OCI-LY1 (cell line): ENCODE measurements at regions not wholly inside any gene's neighbourhood (a gene's known extent, or its start where the extent isn't known, plus 50 kb on each side); places are given as distances from the start of the nearest gene placed in this dataset.

Experiments
- H2AFZ ChIP-seq: fragments of 200-600 bp; sonication (generic), shearing (Covaris generic); 2 replicates; pipeline ENCODE4 v1.6.0; 2014; ENCODE audit warnings: antibody characterized with exemption, mild to moderate bottlenecking, low read length
- H3F3A ChIP-seq: fragments of 200-600 bp; sonication (generic), shearing (Covaris generic); 2 replicates; pipeline ENCODE4 v1.6.0; 2014; ENCODE audit warnings: mild to moderate bottlenecking, antibody characterized with exemption, low read length, moderate library complexity; ENCODE audit not compliant: insufficient read depth
- H3K27ac ChIP-seq: fragments of 200-600 bp; sonication (generic); 2 replicates; pipeline ENCODE4 v1.5.1; 2014; ENCODE audit warnings: low read length, mixed run types, mild to moderate bottlenecking, low read depth; ENCODE audit not compliant: poor library complexity, severe bottlenecking
- H3K27me3 ChIP-seq: fragments of 200-600 bp; sonication (generic); 2 replicates; pipeline ENCODE4 v1.6.0; 2014; ENCODE audit warnings: antibody characterized with exemption, mild to moderate bottlenecking, low read length, moderate library complexity; ENCODE audit not compliant: insufficient read depth
- H3K36me3 ChIP-seq: fragments of 200-600 bp; sonication (generic); 2 replicates; pipeline ENCODE4 v1.6.1; 2014; ENCODE audit warnings: mild to moderate bottlenecking, antibody characterized with exemption, low read length, moderate library complexity, mixed read lengths; ENCODE audit not compliant: insufficient read depth
- H3K4me1 ChIP-seq: fragments of 200-600 bp; sonication (generic); 2 replicates; pipeline ENCODE4 v1.5.1; 2014; ENCODE audit warnings: mild to moderate bottlenecking, low read length, moderate library complexity; ENCODE audit not compliant: insufficient read depth, severe bottlenecking
- H3K4me2 ChIP-seq: fragments of 200-600 bp; sonication (generic), shearing (Covaris generic); 2 replicates; pipeline ENCODE4 v1.6.1; 2014; ENCODE audit warnings: low read length
- H3K4me3 ChIP-seq: fragments of 200-600 bp; sonication (generic); 2 replicates; pipeline ENCODE4 v1.5.1; 2014; ENCODE audit warnings: low read length, low read depth, mild to moderate bottlenecking, mixed read lengths; ENCODE audit not compliant: poor library complexity, severe bottlenecking
- H3K79me2 ChIP-seq: fragments of 200-600 bp; shearing (Covaris generic); 2 replicates; pipeline ENCODE4 v1.6.1; 2016; ENCODE audit warnings: mixed run types, low read length, mixed read lengths; ENCODE audit not compliant: insufficient read depth
- H3K9ac ChIP-seq: fragments of 200-600 bp; sonication (generic), shearing (Covaris generic); 2 replicates; pipeline ENCODE4 v1.6.1; 2014; ENCODE audit warnings: mild to moderate bottlenecking, low read length, mixed read lengths
- H3K9me2 ChIP-seq: fragments of 200-600 bp; sonication (generic), shearing (Covaris generic); 2 replicates; pipeline ENCODE4 v1.6.1; 2014; ENCODE audit warnings: low read depth, mild to moderate bottlenecking, low read length, mixed read lengths
- H3K9me3 ChIP-seq: fragments of 200-600 bp; shearing (Covaris generic); 2 replicates; pipeline ENCODE4 v1.6.1; 2014; ENCODE audit warnings: low read length, mixed read lengths
- H4K20me1 ChIP-seq: fragments of 200-600 bp; sonication (generic), shearing (Covaris generic); 2 replicates; pipeline ENCODE4 v1.6.0; 2016; ENCODE audit warnings: mild to moderate bottlenecking, low read length; ENCODE audit not compliant: insufficient read depth
- CTCF ChIP-seq: fragments of 200-600 bp; sonication (generic), shearing (Covaris generic); IDR thresholded peaks from 2 replicates; pipeline ENCODE4 v1.5.1; 2017; ENCODE audit warnings: mild to moderate bottlenecking, antibody characterized with exemption, low read length, moderate library complexity, mixed read lengths
- EZH2 ChIP-seq: fragments of 200-600 bp; sonication (generic), shearing (Covaris generic); IDR thresholded peaks from 2 replicates; pipeline ENCODE4 v1.8.0; 2017; ENCODE audit warnings: borderline replicate concordance, mixed run types, mild to moderate bottlenecking, antibody characterized with exemption, low read length, moderate library complexity, mixed read lengths

DNA sequence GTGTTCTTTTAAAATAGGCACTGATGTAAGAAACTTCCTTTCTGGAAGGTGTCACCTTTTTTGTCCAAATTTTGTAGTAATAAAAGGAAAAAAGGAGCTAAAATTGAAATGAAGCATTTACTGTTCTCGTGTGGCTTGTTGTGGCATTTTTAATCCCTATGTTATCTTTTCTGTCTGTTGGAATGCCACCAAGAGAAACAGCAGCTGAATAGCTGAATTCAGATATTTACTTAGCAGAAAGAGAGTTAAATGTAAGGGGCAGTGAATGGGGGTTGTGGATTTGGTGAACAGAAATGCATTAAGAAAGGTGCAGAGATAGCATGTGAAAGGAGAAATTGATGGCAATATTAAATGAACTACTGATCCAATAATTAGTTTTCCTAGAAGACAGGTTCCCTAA lies 573.6 kb upstream of the EPHA7 start:
- H4K20me1 ChIP-seq: no peaks in the 10 kb centered on the region
- no peak for TF ChIP-seq EZH2
- H3K9me3 ChIP-seq: no peaks in the 10 kb centered on the region
- H3K9ac ChIP-seq: no peak overlapping the region
- H3K79me2 ChIP-seq: no peaks in the 10 kb centered on the region
- H3K27me3 ChIP-seq: no peaks in the 10 kb centered on the region
- no peak overlapping the region for H3K4me3 ChIP-seq
- no peak overlapping the region for H3K27ac ChIP-seq
- no peaks in the 10 kb centered on the region for H3K36me3 ChIP-seq
- H3K4me2 ChIP-seq: no peak overlapping the region
- no peaks in the 10 kb centered on the region for H3F3A ChIP-seq
- no peaks in the 10 kb centered on the region for H3K4me1 ChIP-seq
- no peak overlapping the region for H2AFZ ChIP-seq
- no peaks in the 10 kb centered on the region for H3K9me2 ChIP-seq

DNA sequence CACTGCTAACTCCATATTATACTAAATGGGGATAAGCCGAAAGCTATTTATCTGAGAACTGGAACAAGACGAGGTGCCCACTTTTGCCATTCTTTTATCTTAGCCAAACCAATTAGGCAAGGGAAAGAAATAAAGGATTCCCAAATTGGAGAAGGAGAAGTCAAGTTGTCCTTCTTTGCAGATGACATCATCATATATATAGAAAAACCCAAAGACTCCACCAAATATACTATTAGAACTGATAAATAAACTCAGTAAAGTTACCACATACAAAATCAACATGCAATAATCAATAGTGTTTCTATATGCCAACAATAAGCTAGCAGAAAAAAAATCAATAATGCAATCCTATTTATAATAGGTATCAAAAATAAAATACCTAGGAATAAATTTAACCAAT lies 570.3 kb upstream of the EPHA7 start:
- H2AFZ ChIP-seq: no peak overlapping the region
- H3K27me3 ChIP-seq: no peaks in the 10 kb centered on the region
- H3K9me2 ChIP-seq: no peaks in the 10 kb centered on the region
- H3K4me2 ChIP-seq: no peak overlapping the region
- H3K27ac ChIP-seq: no peak overlapping the region
- H3K4me3 ChIP-seq: no peak overlapping the region
- TF ChIP-seq CTCF (no peak), EZH2 (no peak)
- no peaks in the 10 kb centered on the region for H3F3A ChIP-seq
- no peaks in the 10 kb centered on the region for H3K4me1 ChIP-seq
- H3K36me3 ChIP-seq: no peaks in the 10 kb centered on the region
- H3K79me2 ChIP-seq: no peaks in the 10 kb centered on the region
- H3K9me3 ChIP-seq: no peaks in the 10 kb centered on the region
- H4K20me1 ChIP-seq: no peaks in the 10 kb centered on the region
- H3K9ac ChIP-seq: no peak overlapping the region

GRCh38 chr6:93985953-93986352 lies 566.6 kb upstream of the EPHA7 start:
- H3K27ac ChIP-seq: no peak overlapping the region
- TF ChIP-seq CTCF: no peak
- TF ChIP-seq EZH2: no peak
- no peak overlapping the region for H3K4me3 ChIP-seq
- H3F3A ChIP-seq: no peaks in the 10 kb centered on the region
- no peaks in the 10 kb centered on the region for H4K20me1 ChIP-seq
- H3K36me3 ChIP-seq: no peaks in the 10 kb centered on the region
- H3K4me1 ChIP-seq: no peaks in the 10 kb centered on the region
- H2AFZ ChIP-seq: no peak overlapping the region
- H3K9me3 ChIP-seq: no peaks in the 10 kb centered on the region
- no peaks in the 10 kb centered on the region for H3K9me2 ChIP-seq
- no peak overlapping the region for H3K9ac ChIP-seq
- H3K79me2 ChIP-seq: no peaks in the 10 kb centered on the region
- H3K4me2 ChIP-seq: no peak overlapping the region
- no peaks in the 10 kb centered on the region for H3K27me3 ChIP-seq

- Histone ChIP-seq H3K9ac (no peak overlapping the region), H3K4me2 (no peak overlapping the region), H3K9me3 (no peaks in the 10 kb centered on the region), H3K79me2 (no peaks in the 10 kb centered on the region), H3K27ac (no peak overlapping the region), H3K4me1 (no peaks in the 10 kb centered on the region), H3K9me2 (no peaks in the 10 kb centered on the region), H3K36me3 (no peaks in the 10 kb centered on the region), H3K27me3 (no peaks in the 10 kb centered on the region), H3K4me3 (no peak overlapping the region), H4K20me1 (no peaks in the 10 kb centered on the region), H2AFZ (no peak overlapping the region), H3F3A (no peaks in the 10 kb centered on the region)
- TF ChIP-seq CTCF (no peak), EZH2 (no peak)
These were observed 555.8 kb upstream of the EPHA7 start for GRCh38 chr6:93975159-93975558.
